Testis (tissue), 2 donors: ENCODE measurements at regions not wholly inside any gene's neighbourhood (a gene's known extent, or its start where the extent isn't known, plus 50 kb on each side); places are given as distances from the start of the nearest gene placed in this dataset.

Source experiments
- DNase-seq: peaks from one replicate; pipeline ENCODE4 v3.0.0-alpha.2; 2019
- H3K27ac ChIP-seq, 2 donors: fragments of 200-600 bp; sonication (generic); one replicate each; pipeline ENCODE4 v1.5.1; 2019
- H3K27me3 ChIP-seq: fragments of 200-600 bp; sonication (generic); one replicate; pipeline ENCODE4 v1.5.1; 2019
- H3K36me3 ChIP-seq: fragments of 200-600 bp; sonication (generic); one replicate; pipeline ENCODE4 v1.5.1; 2017; ENCODE audit warnings: low read depth; ENCODE audit errors: missing control alignments
- H3K4me1 ChIP-seq: fragments of 200-600 bp; sonication (generic); one replicate; pipeline ENCODE4 v1.5.1; 2019
- H3K4me3 ChIP-seq, 2 donors: fragments of 200-600 bp; sonication (generic); one replicate each; pipeline ENCODE4 v1.5.1; 2017 to 2019
- H3K9me3 ChIP-seq: fragments of 200-600 bp; sonication (generic); one replicate; pipeline ENCODE4 v1.5.1; 2017
- CTCF ChIP-seq, 3 experiments: fragments of 450-650 bp in 2 of 3; fragments of 200-600 bp in 1 of 3; sonication (generic) in 1 of 3; IDR thresholded peaks; one replicate each; pipeline ENCODE4 v1.5.1; 2016 to 2019; ENCODE audit warnings: antibody characterized with exemption in 3 of 3, mild to moderate bottlenecking in 2 of 3, moderate library complexity in 1 of 3
- POLR2A ChIP-seq: fragments of 450-650 bp; IDR thresholded peaks from one replicate; pipeline ENCODE4 v1.6.1; 2017; ENCODE audit warnings: antibody characterized with exemption, mild to moderate bottlenecking, moderate library complexity
- WGBS, 2 donors: methylation state at CpG; one replicate each; pipeline ENCODE4 v1.1.5; 2018; 5-methylcytosine and 5-hydroxymethylcytosine counted together
- intact Hi-C: fragments of 100-400 bp; cut with DNase I; formaldehyde crosslinking; loops from one replicate; pipeline ENCODE4 v1.15.1; 2023; ENCODE audit warnings: low total_unique reads

GRCh38 chr17:63171428-63172393 lies 205.7 kb downstream of the TANC2 start:
- 89 to 91% methylated on average over 5 of the region's 5 CpGs for WGBS, 2 donors
- TF ChIP-seq POLR2A (no peak), CTCF (IDR thresholded peaks at IDR 0.05) (no peak)
- H3K4me3 ChIP-seq = no peak overlapping the region

GRCh38 chr17:63173450-63173849 lies 207.4 kb downstream of the TANC2 start:
- TF ChIP-seq CTCF (IDR thresholded peaks at IDR 0.05) = no peak
- TF ChIP-seq POLR2A = no peak
- Histone ChIP-seq H3K27ac (no peak overlapping the region), H3K4me1 (peaks cover 5% of the 10 kb centered on the region), H3K4me3 (no peak overlapping the region), H3K36me3 (no peaks in the 10 kb centered on the region), H3K9me3 (no peaks in the 10 kb centered on the region), H3K27me3 (no peaks in the 10 kb centered on the region)
- no peak for DNase-seq
- WGBS, 2 donors = 91 to 93% methylated on average over 1 of the region's 1 CpG
- intact Hi-C loops = no loop called here

More at GRCh38 chr17:63171428-63172393, 205.7 kb downstream of the TANC2 start:
- intact Hi-C loops = no loop called here
- no peaks in the 10 kb centered on the region for H3K27me3 ChIP-seq
- no peak for DNase-seq
- no peaks in the 10 kb centered on the region for H3K9me3 ChIP-seq
- no peaks in the 10 kb centered on the region for H3K36me3 ChIP-seq
- H3K4me1 ChIP-seq = peaks cover 5% of the 10 kb centered on the region
- H3K27ac ChIP-seq = no peak overlapping the region

GRCh38 chr17:63173903-63174302 lies 207.9 kb downstream of the TANC2 start:
- DNase-seq = no peak
- intact Hi-C loops = no loop called here
- Histone ChIP-seq H3K27me3 (no peaks in the 10 kb centered on the region), H3K4me1 (peaks cover 5% of the 10 kb centered on the region), H3K27ac (no peak overlapping the region), H3K9me3 (no peaks in the 10 kb centered on the region), H3K36me3 (no peaks in the 10 kb centered on the region), H3K4me3 (no peak overlapping the region)
- TF ChIP-seq CTCF (IDR thresholded peaks at IDR 0.05) = no peak
- no peak for TF ChIP-seq POLR2A
- 88 to 98% methylated on average over 1 of the region's 1 CpG for WGBS, 2 donors

- no peak overlapping the region for H3K4me3 ChIP-seq
- H3K27me3 ChIP-seq = no peaks in the 10 kb centered on the region
- no peak for DNase-seq
- 47 to 55% methylated on average over 2 of the region's 2 CpGs for WGBS, 2 donors
- no peaks in the 10 kb centered on the region for H3K36me3 ChIP-seq
- no peak for TF ChIP-seq CTCF (IDR thresholded peaks at IDR 0.05)
- TF ChIP-seq POLR2A = no peak
- no peaks in the 10 kb centered on the region for H3K4me1 ChIP-seq
- no peak overlapping the region for H3K27ac ChIP-seq
- intact Hi-C loops = no loop called here
- no peaks in the 10 kb centered on the region for H3K9me3 ChIP-seq
Measured at GRCh38 chr17:63178530-63178929, 212.5 kb downstream of the TANC2 start.
